ENCODE measurements at regions not wholly inside any gene's neighbourhood (a gene's known extent, or its start where the extent isn't known, plus 50 kb on each side); places are given as distances from the start of the nearest gene placed in this dataset.
"Not testable (repeated sequence)": the region's sequence is repeated elsewhere in the genome, so short reads cannot be mapped to it uniquely, and the experiment has no call there.

DNA sequence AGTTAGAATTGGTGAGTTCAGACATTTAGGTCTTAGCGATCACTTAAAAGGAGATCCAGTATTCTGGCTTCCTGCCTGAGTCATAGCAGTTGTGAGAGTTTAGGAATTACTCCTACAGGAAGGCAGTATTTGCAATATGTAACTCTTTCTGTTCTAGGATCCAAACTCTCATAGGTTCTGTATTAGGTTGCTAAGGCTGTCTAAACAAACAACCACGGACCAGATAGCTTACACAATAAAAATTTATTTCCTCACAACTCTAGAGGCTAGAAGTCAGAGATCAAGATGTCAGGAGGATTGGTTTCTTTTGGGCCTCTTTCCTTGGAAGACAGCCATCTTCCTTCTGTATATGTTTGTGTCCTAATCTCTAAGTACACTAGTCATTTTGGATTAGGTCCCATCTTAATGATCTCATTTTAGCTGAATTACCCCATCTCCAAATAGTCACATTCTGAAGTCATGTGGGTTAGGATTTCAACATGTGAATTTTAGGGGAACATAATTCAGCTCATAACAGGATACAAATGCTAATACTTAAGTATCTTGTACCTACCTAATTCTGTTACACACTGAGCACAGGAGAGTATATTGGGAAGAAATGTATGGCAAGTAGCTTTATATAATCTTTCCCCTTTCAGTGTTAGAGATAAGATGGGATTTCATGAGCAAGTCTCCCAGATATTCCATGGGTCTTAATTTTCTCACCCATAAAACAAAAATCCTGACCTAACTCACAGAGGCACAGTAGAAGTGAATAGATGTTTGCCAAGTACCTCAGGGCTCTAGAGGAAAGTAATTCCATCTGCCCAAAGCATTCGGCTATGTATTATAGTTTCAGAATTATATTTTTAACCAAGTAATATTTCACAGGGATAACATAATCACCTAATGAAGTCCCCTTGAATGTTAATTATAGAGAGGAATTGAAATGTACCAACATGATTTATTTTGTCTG, 144.4 kb downstream of the PTBP2 start:
- DNase-seq = no peak

DNA sequence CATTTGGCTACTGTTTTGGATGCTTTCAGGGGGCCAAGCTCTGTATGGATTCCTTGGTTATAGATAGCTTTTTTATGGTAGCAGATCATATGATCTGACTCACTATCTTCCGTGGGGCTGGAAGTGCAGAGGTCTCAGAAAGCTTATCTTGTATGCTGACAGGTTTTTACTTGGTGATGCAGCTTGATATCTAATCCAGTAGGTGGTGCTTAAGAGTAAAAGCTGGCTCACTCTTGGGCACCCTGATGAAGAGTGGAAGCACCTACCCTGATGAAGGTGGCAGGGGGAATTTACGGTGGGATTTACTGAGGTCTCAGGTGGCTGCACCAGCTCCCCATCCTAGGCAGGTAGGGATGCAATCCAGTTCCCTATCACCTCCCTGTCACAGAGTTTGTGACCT, 151.2 kb downstream of the PTBP2 start:
- DNase-seq = no peak

DNA sequence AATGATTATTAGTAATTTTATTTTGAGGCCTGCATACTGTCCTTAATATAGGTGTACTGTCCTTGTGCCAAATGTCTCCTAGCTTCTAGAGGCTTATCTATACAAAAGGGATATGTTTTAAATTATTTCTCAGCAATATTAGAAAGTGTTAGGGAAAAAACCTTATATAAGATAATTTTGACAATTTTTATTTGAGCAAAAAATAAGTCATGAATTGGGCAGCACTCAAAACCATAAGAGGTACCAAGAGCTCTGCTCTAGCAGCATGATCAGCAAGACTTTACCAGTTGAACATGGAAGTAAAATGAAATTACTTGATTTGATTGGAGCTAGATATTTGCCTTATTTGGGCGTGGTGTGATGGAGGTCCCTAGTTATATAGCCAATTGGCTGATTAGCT, 157.1 kb downstream of the PTBP2 start:
- no peak for DNase-seq

DNA sequence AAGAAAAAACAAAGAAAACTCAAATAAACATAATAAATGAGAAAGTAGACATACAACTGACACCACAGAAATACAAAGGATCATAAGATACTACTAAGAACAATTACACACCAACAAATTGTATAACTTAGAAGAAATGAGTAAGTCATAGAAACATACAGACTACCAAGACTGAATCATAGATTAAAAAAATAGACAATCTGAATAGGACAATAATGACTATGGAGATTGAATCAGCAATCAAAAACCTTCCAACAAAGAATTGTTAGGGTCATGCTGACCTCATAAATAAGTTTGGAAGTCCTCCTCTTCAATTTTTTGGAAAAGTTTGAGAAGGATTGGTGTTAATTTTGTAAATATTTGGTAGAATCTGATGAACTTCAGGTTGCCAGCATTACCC, 159.0 kb downstream of the PTBP2 start:
- DNase-seq = no peak

DNA sequence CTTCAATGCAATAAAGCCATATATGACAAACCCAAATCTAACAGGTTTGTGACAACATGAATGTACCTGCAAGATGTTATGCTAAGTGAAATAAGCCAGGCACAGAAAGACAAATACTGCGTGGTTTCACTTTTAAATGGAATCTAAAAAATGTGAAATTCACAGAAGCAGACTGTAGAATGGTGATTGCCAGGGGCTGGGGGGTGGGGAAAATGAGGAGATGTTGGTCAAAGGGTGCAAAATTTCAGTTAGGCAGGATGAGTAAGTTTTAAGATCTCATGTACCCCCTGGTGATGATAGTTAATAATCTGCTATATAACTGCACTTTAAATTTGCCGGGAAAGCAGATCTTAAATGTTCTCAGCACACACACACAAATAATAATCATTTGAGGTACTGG, 160.5 kb downstream of the PTBP2 start:
- no peak for DNase-seq

DNA sequence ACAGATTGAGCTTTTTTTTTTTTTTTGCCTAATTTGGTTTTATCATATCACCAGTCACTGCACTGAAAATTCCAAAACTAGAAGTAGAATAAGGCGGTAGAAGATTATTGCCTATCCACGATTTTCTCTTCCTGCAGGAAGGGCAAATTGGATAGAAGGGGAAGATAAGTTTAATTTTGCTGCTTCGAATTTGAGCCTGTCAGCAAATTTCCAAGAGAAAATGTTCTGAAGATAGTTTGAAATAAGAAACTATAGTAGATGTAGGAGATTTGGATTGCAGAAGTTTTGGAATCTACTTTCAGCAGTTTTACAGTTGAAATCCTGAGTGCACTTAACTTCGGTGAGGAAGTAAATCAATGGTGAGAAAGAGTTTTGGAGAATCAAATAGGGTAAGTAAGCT, 164.9 kb downstream of the PTBP2 start:
- no peak for DNase-seq

DNA sequence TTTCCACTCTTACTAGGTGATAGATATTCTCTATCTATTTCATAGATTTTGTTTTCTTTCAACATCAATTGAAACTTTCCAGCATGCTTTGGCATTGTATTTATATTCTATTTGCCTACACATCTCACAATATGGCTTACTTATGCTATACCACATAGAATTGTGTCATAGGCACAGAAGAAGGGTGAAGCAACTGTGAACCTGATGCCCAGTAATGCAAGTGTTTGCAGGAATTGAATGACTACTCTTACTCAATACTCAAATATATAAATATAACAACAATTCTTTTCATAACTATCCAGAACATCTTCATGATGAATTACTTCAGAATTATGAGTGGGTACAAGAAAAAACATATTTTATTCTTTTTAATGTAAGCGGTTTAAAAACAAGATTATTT, 165.9 kb downstream of the PTBP2 start:
- DNase-seq = no peak

DNA sequence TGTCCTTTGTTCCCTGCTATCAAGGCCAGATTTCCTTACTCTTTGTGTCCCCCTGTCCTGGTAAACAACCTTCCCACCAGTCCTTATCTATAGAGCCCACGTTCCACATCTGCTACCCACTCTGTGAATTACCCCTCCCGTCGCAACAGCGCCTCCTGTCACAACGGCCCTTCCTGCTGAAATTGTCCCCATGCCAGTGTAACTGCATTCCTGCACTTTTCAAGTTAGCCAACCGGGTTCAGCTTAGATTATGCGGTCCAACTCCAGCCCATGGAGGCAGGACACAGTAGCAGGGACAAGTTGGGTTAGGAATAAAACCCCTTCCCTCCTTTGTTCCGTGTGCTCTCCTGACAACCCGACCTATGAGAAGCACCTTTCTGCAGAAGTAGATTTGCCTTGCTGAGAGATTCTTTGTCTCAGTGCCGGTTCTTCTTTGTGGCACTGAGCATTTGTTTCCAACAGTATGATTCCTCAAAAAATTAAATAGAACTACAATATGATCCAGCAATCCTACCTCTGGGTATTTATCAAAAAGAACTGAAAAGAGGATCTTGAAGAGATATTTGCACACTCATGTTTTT, 180.3 kb downstream of the PTBP2 start:
- DNase-seq = no peak

DNA sequence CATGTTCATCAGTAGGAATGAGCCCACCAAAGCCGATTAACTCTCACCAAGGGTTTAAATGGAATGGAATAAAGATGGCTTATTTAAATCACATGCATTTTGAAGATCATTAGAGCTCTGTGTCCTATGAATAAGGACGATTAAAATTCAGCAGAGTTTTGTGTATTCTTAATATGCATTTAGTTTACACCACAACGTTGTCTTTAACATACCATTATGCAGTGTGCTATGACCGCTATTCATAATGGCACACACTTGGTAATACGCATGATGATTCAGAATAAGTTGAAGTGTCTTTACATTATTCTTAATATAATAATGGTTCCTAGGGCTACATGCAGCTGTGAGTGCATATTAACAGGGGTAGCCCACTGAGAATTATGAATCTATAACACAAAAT, 190.7 kb downstream of the PTBP2 start:
- no peak for DNase-seq

DNA sequence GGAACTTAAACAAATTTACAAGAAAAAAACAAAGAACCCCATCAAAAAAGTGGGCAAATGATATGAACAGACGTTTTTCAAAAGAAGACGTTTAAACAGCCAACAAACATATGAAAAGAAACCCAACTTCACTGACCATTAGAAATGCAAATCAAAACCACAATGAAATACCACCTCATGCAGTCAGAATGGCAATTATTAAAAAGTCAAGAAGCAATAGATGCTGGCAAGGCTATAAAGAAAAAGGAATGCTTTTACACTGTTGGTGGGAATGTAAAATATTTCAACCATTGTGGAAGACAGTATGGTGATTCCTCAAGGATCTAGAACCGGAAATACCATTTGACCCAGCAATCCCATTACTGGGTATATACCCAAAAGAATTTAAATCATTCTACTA, 194.1 kb downstream of the PTBP2 start:
- not testable (repeated sequence) for DNase-seq

DNA sequence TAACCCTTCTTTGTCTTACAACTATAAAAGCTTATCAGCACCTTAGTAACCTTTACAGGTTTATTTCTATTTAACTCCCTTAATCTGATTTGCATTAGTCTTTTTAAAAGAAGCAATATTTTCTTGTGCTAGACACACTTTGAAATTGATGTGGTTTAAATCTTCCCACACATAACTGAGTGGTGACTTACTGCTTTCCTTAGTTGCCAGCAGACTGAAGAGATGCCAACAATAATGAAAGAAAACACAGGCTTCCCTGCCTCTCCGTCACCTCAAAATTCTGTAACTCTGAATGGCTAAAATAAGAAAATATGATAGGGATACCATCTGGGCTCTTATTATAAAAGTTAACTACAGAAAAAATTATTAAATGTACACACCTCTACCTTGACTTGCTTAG, 196.8 kb downstream of the PTBP2 start:
- DNase-seq = no peak

DNA sequence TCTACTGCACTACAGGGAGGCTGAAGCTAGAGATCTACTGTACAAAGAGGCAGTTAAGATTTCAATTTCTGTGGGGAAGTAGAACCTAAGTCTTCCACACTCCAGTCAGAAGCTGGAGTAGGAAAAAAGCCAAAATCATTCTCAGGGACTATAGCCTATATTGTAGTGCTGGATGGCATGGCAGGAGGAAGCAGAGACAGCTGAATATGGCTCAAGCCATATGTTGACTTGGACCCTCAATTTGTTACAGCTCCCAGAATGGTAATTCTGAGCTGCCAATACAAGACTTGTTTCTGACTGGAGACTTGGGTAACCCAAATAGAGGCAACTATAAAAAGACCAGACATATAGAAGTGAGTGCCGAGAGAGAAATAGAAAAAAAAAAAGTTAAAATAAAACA, 200.6 kb downstream of the PTBP2 start:
- no peak for DNase-seq

DNA sequence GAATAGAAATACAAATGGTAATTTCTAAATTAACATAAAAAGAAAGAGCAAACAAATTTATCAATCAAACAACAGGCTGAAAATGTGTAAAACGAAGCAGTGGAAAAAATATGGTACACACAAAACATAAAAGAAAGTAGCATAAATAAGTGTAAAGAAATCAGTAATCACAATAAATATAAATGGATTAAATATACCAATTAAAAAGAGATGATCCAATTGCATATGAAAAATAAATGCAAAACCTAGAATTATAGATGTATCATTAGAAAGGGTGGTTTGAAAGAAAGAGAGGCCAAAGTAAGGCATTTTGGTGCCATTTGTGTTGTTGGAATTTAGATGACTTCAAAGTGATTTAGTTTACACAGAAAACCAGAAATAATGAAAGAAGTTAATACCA, 202.2 kb downstream of the PTBP2 start:
- no peak for DNase-seq

DNA sequence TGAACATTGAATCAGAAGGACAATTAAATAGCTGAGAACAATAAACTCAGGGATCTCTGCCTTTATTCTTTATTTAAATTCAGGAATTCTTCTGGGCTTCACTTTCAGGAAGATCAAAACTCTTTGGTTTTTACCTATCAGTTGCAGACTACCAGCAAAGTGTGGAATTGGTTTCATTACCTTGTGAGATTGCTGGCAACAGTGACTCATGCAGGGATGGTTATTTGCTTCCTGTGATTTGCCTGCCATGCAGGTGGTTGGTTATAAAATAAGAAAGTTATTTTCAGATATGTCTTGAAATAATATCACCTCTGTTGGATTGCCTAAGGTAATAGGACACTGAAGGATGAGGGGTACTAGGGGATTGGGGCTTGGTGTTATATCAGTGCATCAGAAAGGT, 204.6 kb downstream of the PTBP2 start:
- DNase-seq = no peak

DNA sequence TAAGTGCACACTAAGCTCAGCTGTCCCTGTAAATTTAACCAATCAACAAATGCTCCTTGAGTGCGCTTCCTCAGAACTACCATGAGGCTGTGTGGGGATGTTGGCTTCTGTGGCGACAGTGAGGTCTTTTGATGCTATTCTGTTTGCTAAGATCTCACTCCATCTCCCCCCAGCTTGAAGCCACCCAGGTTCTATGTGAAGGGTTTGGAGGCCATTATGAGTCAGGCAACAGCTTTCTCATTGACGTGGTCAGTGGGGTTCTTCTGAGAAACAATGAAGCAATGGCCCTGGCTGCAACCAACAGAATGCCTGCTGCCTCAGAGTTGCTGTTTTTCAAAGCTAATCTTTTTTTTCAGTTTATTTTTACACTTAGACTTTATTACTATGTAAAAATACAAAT, 205.5 kb downstream of the PTBP2 start:
- no peak for DNase-seq

DNA sequence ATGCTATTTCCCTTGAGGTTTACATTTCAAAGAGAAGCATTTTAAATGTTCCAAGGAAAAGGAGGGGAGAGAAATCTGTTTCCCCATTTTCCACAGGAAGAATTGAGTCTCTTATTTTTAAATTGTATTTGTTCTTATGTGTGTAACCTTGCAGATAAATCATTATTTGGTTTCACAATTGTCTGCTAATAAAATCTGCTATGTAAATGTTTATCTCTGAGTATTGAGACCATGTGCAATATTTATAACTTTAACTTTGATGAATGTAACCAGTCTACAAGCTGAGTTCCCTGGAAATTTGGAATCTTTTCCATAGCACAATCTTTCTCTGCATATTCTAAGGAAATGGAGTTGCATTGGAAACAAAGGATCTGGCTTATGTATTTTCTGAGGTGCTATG, 209.6 kb downstream of the PTBP2 start:
- no peak for DNase-seq

DNA sequence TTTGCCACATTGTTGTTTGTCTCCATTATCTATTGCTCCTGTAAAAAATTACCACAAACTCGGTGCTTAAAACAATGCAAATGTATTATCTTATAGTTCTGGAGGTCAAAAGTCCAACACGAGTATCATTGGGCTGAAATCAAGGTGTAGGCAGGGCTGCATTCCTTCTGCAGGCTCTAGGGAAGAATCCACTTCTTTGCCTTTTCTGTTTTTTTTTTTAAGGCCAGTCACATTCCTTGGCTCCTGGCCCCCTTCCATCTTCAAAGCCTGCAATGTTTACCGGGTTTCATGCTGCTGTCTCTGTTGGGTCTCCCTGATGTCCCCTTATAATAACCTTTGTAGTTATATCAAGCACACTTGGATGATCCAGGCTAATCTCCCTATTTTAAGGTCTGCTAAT, 212.7 kb downstream of the PTBP2 start:
- DNase-seq = no peak

DNA sequence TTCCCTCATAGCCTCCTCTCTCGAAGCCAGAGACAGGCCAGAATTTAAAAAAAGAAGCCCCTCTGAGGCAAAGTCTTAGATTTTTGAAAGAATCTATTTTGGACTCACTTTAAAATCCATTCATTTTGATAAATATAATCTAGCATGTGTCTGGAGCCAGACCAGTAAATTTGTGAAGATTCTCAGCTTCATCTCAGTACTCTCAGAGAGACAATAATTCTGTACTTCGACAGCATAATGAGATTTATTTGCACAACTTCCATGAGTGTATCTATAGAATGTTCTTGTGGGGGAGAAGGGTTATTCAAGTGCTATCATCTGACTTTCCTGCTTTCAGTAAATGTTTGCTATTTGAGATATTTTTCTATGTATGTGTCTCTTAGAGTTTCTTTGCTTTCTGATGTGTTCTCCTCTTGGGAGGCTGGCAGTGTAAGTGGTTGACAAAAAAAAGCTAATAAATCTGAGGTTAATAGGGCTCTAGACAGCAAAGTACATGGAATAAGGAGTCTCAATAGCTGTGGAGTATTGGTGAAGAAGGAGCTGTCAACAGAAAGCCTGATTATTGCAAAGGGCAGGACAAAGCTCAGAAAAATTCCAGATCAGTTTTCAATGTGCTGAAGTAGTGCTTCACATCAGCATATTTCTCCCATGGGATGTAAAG, 223.0 kb downstream of the PTBP2 start:
- no peak for DNase-seq

DNA sequence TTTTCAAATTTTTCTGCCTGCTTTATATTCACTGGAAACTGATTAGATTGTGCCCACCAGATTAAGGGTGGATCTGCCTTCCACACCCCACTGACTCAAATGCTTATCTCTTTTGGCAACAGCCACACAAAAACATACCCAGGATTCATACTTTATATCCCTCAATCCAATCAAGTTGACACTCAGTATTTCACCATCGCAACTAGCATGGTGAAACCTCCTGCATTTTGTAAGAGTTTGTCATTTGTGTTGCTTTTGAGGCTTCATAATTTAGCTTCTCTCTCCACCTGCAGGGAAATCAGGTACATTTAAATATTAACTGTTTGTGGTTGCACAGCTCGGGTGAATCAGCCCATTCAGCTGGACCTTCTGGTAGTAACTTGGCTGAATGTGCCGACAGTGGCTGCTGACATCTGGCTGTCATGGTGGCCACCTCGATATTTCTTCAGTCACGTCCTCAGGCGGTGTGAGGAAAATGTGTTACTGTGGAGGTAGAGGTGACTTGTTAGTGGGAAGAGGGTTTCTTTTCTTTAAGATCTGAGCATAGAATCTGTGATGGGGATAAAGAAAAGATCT, 224.0 kb downstream of the PTBP2 start:
- no peak for DNase-seq

DNA sequence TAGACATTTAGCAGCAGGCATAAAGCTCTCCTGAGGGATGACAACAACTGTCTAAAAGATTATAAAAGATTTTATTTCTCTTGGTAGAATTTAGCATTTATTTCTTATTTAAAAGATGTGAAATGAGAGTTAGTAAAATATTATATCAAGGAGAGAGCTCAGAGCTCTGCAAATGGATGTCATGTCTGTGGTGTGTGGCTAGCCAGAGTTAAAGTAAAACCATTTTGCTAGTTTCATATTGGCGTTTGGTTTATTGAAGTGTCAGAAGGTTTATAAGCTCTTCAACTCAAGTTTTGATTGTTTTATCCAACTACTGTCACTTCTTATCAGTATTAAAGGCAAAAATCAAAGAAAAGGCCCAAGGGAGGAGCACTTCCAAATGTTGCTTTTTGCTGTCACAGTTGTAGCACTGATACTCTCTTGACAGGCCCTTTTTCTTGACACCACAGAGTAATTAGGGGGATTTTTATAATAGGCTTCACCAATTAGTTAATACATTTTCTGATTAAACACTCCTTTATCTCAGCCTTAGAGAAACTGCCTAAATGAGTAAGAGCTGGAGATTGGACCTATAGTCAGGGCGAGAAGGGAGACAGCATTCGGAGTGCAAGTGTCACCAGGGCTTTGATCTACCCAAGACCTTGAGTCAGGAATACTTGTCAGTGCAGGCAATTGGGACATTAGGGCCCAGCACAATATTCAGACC, 233.9 kb downstream of the PTBP2 start:
- DNase-seq = no peak

DNA sequence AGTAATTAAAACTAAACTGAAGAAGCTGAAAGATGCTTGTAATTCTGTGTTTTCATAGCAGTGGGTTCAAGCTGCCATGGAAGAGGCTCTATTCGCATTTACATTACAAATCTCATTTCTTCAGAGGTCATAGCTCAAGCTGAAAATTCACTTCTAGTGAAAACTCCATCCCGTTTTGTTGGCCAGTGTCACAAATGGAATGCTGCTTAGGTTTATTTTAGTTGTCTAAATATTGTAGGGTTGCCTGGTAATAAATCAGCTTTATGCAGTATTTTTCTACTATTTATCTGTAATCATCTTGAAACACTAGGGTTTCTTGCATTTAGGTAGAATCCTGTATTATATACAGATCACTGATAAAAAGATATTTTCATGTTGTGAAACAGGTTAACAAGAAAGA, 240.6 kb downstream of the PTBP2 start:
- no peak for DNase-seq

DNA sequence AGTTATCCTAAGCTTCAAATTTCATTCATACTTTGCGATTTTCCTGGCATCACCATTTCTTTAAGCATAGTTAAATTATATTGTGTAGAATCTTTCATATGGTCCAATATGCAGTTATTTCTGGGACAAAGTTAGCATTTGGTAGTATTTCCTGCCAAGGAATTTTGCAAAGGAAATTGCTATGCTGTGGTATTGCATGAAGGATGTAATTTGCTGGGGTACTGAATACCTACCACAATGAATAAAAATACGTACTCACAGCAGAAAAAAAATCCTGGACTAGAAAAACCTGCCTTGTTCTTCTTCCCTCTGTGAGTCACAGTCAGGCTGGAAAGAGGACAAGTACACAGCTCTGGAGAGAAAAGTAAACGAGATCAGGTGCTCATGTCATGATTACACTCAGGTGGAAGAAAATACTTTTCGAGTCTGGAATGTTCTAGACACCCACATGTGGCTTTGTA, 241.2 kb downstream of the PTBP2 start:
- DNase-seq = no peak

DNA sequence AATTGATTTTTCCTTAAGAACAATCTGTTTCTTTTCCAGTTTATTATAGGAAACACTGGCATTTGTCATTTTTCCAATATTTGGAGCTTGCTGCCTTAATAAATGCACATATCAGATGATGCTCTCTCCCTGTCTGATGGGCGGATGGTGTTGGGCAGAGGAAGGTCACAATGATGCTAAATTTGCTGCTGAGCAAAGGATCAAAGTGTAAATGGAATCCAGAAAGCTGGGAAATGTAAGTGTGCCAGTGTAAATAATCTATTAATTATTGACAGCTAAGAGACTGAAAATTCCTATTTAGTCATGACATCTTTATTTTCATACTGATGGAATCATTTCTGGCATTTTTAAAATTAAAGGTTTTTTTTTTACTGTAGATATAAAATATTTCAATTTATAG, 243.2 kb downstream of the PTBP2 start:
- no peak for DNase-seq
